ENCODE measurements at regions not wholly inside any gene's neighbourhood (a gene's known extent, or its start where the extent isn't known, plus 50 kb on each side); places are given as distances from the start of the nearest gene placed in this dataset.

DNA sequence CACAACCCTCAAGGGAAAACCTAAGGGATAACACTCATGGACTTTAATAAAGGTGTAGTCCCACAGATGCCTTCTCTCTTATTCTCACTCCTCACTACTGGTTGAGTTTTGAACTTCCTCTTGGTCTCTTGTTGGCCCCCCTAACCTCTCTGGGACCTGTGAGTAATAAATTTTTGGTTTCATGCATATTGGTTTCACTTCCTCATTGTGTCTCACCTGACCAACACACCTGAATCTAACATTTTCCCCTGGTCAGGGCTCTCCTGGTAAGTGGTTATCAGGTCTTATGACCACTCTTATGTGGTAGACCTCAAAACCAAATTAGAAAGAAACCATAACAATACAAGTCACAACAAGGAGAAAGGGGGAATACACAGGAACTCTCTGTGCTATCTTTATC is 60.5 kb upstream of the PRMT6 start:
- TF ChIP-seq POLR2AphosphoS5 (IDR thresholded peaks at IDR 0.05; ENCODE audit: low read depth, low read length) (no peak), REST (IDR thresholded peaks at IDR 0.05; ENCODE audit: insufficient read depth in 1 of 2, low read depth in 2 of 2, low read length in 2 of 2) (no peak), TAF1 (IDR thresholded peaks at IDR 0.05; ENCODE audit: borderline replicate concordance, insufficient read depth, low read length) (no peak), FOXP2 (optimal IDR thresholded peaks at IDR 0.05; ENCODE audit: borderline replicate concordance, extremely low read depth, extremely low read length, insufficient read depth) (no peak), SIN3A (IDR thresholded peaks at IDR 0.05; ENCODE audit: borderline replicate concordance, insufficient read depth, low read length) (no peak)
